H9 (cell line): ENCODE measurements at regions not wholly inside any gene's neighbourhood (a gene's known extent, or its start where the extent isn't known, plus 50 kb on each side); places are given as distances from the start of the nearest gene placed in this dataset.

Experiments
- DNase-seq: peaks from one replicate; pipeline ENCODE4 v3.0.0-alpha.2; 2017
- H2AFZ ChIP-seq: one replicate; pipeline ENCODE4 v1.6.1; 2013; ENCODE audit warnings: mild to moderate bottlenecking, low read length, control low read depth, moderate library complexity
- H2AK5ac ChIP-seq: 2 replicates; pipeline ENCODE4 v1.6.1; 2013; ENCODE audit warnings: low read length, control low read depth, mixed read lengths; ENCODE audit not compliant: insufficient read length
- H2BK120ac ChIP-seq: one replicate; pipeline ENCODE4 v1.6.1; 2013; ENCODE audit warnings: low read depth, mild to moderate bottlenecking, low read length, control low read depth, inconsistent platforms; ENCODE audit not compliant: poor library complexity, severe bottlenecking
- H2BK12ac ChIP-seq: 2 replicates; pipeline ENCODE4 v1.6.1; 2013; ENCODE audit warnings: low read length, control low read depth, mixed read lengths, low read depth; ENCODE audit not compliant: insufficient read length
- H2BK15ac ChIP-seq: 2 replicates; pipeline ENCODE4 v1.6.1; 2013; ENCODE audit warnings: low read depth, low read length, control low read depth
- H2BK20ac ChIP-seq: one replicate; pipeline ENCODE4 v1.6.1; 2013; ENCODE audit warnings: low read depth, mild to moderate bottlenecking, low read length, control low read depth, inconsistent platforms; ENCODE audit not compliant: poor library complexity, severe bottlenecking
- H2BK5ac ChIP-seq: 2 replicates; pipeline ENCODE4 v1.6.1; 2013; ENCODE audit warnings: low read length, control low read depth, mixed read lengths; ENCODE audit not compliant: insufficient read length
- H3K14ac ChIP-seq: 2 replicates; pipeline ENCODE4 v1.6.1; 2013; ENCODE audit warnings: low read length, control low read depth; ENCODE audit not compliant: insufficient read depth
- H3K18ac ChIP-seq: 2 replicates; pipeline ENCODE4 v1.6.1; 2013; ENCODE audit warnings: low read depth, mild to moderate bottlenecking, mixed read lengths, low read length, control low read depth; ENCODE audit not compliant: insufficient read length
- H3K23ac ChIP-seq: 2 replicates; pipeline ENCODE4 v1.6.1; 2013; ENCODE audit warnings: low read length, control low read depth, mixed read lengths, low read depth; ENCODE audit not compliant: insufficient read length
- H3K23me2 ChIP-seq: 2 replicates; pipeline ENCODE4 v1.6.1; 2013; ENCODE audit warnings: low read depth, mild to moderate bottlenecking, mixed read lengths, low read length, control low read depth; ENCODE audit not compliant: insufficient read length, poor library complexity, severe bottlenecking
- H3K27ac ChIP-seq: 2 replicates; pipeline ENCODE4 v1.5.1; 2013; ENCODE audit warnings: low read length, control low read depth, mixed read lengths, low read depth; ENCODE audit not compliant: insufficient read length
- H3K27me3 ChIP-seq: 2 replicates; pipeline ENCODE4 v1.6.1; 2013; ENCODE audit warnings: low read length, control low read depth, inconsistent platforms; ENCODE audit not compliant: insufficient read depth
- H3K4ac ChIP-seq: 2 replicates; pipeline ENCODE4 v1.6.1; 2013; ENCODE audit warnings: low read depth, mild to moderate bottlenecking, control low read depth, inconsistent platforms, low read length, moderate library complexity
- H3K4me1 ChIP-seq: 2 replicates; pipeline ENCODE4 v1.6.1; 2013; ENCODE audit warnings: low read length, control low read depth, inconsistent platforms; ENCODE audit not compliant: insufficient read depth
- H3K4me2 ChIP-seq: 2 replicates; pipeline ENCODE4 v1.6.1; 2013; ENCODE audit warnings: low read length, control low read depth, mixed read lengths; ENCODE audit not compliant: insufficient read length, insufficient read depth
- H3K56ac ChIP-seq: 2 replicates; pipeline ENCODE4 v1.6.1; 2013; ENCODE audit warnings: low read depth, mild to moderate bottlenecking, mixed read lengths, low read length, control low read depth; ENCODE audit not compliant: insufficient read length
- H3K79me1 ChIP-seq: 2 replicates; pipeline ENCODE4 v1.6.1; 2013; ENCODE audit warnings: low read depth, mild to moderate bottlenecking, moderate library complexity, low read length, control low read depth, inconsistent platforms; ENCODE audit not compliant: insufficient read depth, poor library complexity, severe bottlenecking
- H3K79me2 ChIP-seq: 2 replicates; pipeline ENCODE4 v1.6.1; 2013; ENCODE audit warnings: low read length, control low read depth, inconsistent platforms; ENCODE audit not compliant: insufficient read depth
- H3K9ac ChIP-seq: 2 replicates; pipeline ENCODE4 v1.6.1; 2013; ENCODE audit warnings: low read length, control low read depth, mixed read lengths; ENCODE audit not compliant: insufficient read length; ENCODE audit errors: extremely low read depth
- H3K9me3 ChIP-seq: one replicate; pipeline ENCODE4 v1.6.1; 2013; ENCODE audit warnings: low read depth, low read length, inconsistent platforms; ENCODE audit not compliant: control insufficient read depth
- H3T11ph ChIP-seq: one replicate; pipeline ENCODE4 v1.6.1; 2013; ENCODE audit warnings: mild to moderate bottlenecking, low read length, control low read depth, inconsistent platforms
- H4K20me1 ChIP-seq: one replicate; pipeline ENCODE4 v1.6.1; 2013; ENCODE audit not compliant: control insufficient read depth, insufficient read length, insufficient read depth
- H4K5ac ChIP-seq: 2 replicates; pipeline ENCODE4 v1.6.1; 2013; ENCODE audit warnings: low read depth, mild to moderate bottlenecking, mixed read lengths, low read length, control low read depth; ENCODE audit not compliant: insufficient read length
- H4K8ac ChIP-seq: replicated peaks from 2 replicates; pipeline ENCODE4 v1.6.1; 2013; ENCODE audit warnings: low read length, control low read depth, mixed read lengths, low read depth; ENCODE audit not compliant: insufficient read length
- H4K91ac ChIP-seq: 2 replicates; pipeline ENCODE4 v1.6.1; 2013; ENCODE audit warnings: low read depth, mild to moderate bottlenecking, moderate library complexity, mixed read lengths, low read length, control low read depth; ENCODE audit not compliant: insufficient read length
- H3K27ac Mint-ChIP-seq, 3 experiments: 2 replicates in 2 of 3; 3 replicates in 1 of 3; pipeline ENCODE4 v1.8.0; 2020 to 2021; ENCODE audit warnings: mixed read lengths in 3 of 3, mild to moderate bottlenecking in 1 of 3, moderate library complexity in 1 of 3
- H3K27me3 Mint-ChIP-seq: 2 replicates; pipeline ENCODE4 v1.8.0; 2021; ENCODE audit warnings: low read depth, mild to moderate bottlenecking, moderate library complexity, mixed read lengths
- H3K36me3 Mint-ChIP-seq, 3 experiments: 2 replicates in 2 of 3; 3 replicates in 1 of 3; pipeline ENCODE4 v1.8.0; 2020 to 2021; ENCODE audit warnings: low read depth in 3 of 3, mixed read lengths in 3 of 3; ENCODE audit not compliant: insufficient read depth in 1 of 3
- H3K4me1 Mint-ChIP-seq, 2 experiments: 2 replicates each; pipeline ENCODE4 v1.8.0; 2020; ENCODE audit warnings: mixed read lengths in 2 of 2
- H3K4me3 Mint-ChIP-seq, 2 experiments: 2 replicates in 1 of 2; 3 replicates in 1 of 2; pipeline ENCODE4 v1.8.0; 2020 to 2021; ENCODE audit warnings: mild to moderate bottlenecking in 2 of 2, mixed read lengths in 2 of 2, moderate library complexity in 1 of 2
- H3K9me3 Mint-ChIP-seq, 2 experiments: 2 replicates in 1 of 2; 3 replicates in 1 of 2; pipeline ENCODE4 v1.8.0; 2020; ENCODE audit warnings: mild to moderate bottlenecking in 2 of 2, mixed read lengths in 2 of 2, moderate library complexity in 1 of 2
- WGBS: extraction: QIAGEN DNeasy Blood & Tissue Kit; methylation state at CpG from one replicate; pipeline ENCODE4 v1.1.7; 2013; ENCODE audit warnings: missing lambda C conversion rate, low lambda C conversion rate, mixed read lengths; ENCODE audit not compliant: insufficient read length; ENCODE audit errors: extremely low coverage; 5-methylcytosine and 5-hydroxymethylcytosine counted together
- TF ChIP-seq, protein P1 (sequence below): fragments of 200-600 bp; sonication (generic); conservative IDR thresholded peaks from 3 replicates; pipeline ENCODE4 v1.8.0; 2021; ENCODE audit warnings: antibody characterized with exemption, mild to moderate bottlenecking

DNA sequence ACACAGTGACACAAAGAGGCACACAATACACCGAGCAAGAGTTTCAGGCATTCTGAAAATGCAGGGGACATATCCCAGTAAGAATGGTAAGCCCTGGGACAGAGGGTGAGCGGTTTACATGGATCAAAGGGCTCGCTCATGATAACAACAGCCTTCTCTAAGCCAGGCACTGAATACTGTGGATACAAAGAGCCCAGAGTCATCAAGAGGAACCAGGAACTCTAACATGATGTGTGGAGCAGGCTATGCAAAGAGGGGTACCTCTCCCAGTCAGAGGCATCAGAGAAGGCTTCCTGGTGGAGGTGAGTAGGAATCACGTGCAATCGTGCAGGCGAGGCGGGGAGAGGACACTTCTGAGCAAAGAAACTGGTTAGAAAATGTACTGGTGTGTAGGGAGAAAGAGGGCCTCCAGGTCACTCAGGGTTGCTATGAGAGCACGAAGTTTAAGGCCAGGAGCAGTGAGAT lies 76.9 kb upstream of the EEA1 start:
- Mint-ChIP-seq H3K4me1 (peaks cover 21 to 25% of the 10 kb centered on the region in 2 experiments), H3K36me3 (no peaks in the 10 kb centered on the region), H3K4me3 (no peak overlapping the region), H3K9me3 (no peaks in the 10 kb centered on the region), H3K27ac (no peak overlapping the region), H3K27me3 (peaks cover 2% of the 10 kb centered on the region; the same call in 1 of the 2 replicates)
- Histone ChIP-seq H3K9me3 (no peaks in the 10 kb centered on the region), H2BK15ac (no peak overlapping the region), H3K18ac (no peak overlapping the region), H3K27me3 (no peaks in the 10 kb centered on the region), H3K79me2 (no peaks in the 10 kb centered on the region), H2BK120ac (no peak overlapping the region), H3K56ac (no peak overlapping the region), H3K23me2 (no peaks in the 10 kb centered on the region), H3K4me1 (no peaks in the 10 kb centered on the region), H4K5ac (no peak overlapping the region), H2BK5ac (no peak overlapping the region), H2BK12ac (no peak overlapping the region), H3K79me1 (no peaks in the 10 kb centered on the region), H4K91ac (no peak overlapping the region), H3K27ac (no peak overlapping the region), H4K8ac (no peak overlapping the region), H3K4me2 (no peak overlapping the region), H2AK5ac (no peak overlapping the region), H3T11ph (no peak overlapping the region), H3K9ac (no peak overlapping the region), H2BK20ac (no peak overlapping the region), H2AFZ (no peak overlapping the region), H4K20me1 (no peaks in the 10 kb centered on the region), H3K23ac (no peak overlapping the region), H3K4ac (no peak overlapping the region), H3K14ac (no peak overlapping the region)
- DNase-seq = no peak
- WGBS = no CpG with 5 or more reads among the region's 8 CpGs
- TF ChIP-seq, protein P1, sequence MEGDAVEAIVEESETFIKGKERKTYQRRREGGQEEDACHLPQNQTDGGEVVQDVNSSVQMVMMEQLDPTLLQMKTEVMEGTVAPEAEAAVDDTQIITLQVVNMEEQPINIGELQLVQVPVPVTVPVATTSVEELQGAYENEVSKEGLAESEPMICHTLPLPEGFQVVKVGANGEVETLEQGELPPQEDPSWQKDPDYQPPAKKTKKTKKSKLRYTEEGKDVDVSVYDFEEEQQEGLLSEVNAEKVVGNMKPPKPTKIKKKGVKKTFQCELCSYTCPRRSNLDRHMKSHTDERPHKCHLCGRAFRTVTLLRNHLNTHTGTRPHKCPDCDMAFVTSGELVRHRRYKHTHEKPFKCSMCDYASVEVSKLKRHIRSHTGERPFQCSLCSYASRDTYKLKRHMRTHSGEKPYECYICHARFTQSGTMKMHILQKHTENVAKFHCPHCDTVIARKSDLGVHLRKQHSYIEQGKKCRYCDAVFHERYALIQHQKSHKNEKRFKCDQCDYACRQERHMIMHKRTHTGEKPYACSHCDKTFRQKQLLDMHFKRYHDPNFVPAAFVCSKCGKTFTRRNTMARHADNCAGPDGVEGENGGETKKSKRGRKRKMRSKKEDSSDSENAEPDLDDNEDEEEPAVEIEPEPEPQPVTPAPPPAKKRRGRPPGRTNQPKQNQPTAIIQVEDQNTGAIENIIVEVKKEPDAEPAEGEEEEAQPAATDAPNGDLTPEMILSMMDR = no peak
